ENCODE measurements at regions not wholly inside any gene's neighbourhood (a gene's known extent, or its start where the extent isn't known, plus 50 kb on each side); places are given as distances from the start of the nearest gene placed in this dataset.

GRCh38 chr17:77435272-77436057 lies 294.7 kb downstream of the SEC14L1 start:
- no peak for DNase-seq

- no peak for DNase-seq
These were observed 295.3 kb downstream of the SEC14L1 start for GRCh38 chr17:77436058-77436442.

GRCh38 chr17:77436481-77436880 lies 295.7 kb downstream of the SEC14L1 start:
- no peak for DNase-seq

GRCh38 chr17:77437017-77437416 lies 296.2 kb downstream of the SEC14L1 start:
- no peak for DNase-seq

GRCh38 chr17:77437747-77438146 lies 297.0 kb downstream of the SEC14L1 start:
- no peak for DNase-seq

GRCh38 chr17:77438241-77439188 lies 297.7 kb downstream of the SEC14L1 start:
- no peak for DNase-seq

GRCh38 chr17:77439189-77440018 lies 298.6 kb downstream of the SEC14L1 start:
- no peak for DNase-seq

- DNase-seq = no peak
These were observed 299.8 kb downstream of the SEC14L1 start for GRCh38 chr17:77440560-77440981.

GRCh38 chr17:77441130-77441920 lies 300.6 kb downstream of the SEC14L1 start:
- DNase-seq = no peak

GRCh38 chr17:77441940-77442339 lies 301.2 kb downstream of the SEC14L1 start:
- no peak for DNase-seq

- no peak for DNase-seq
These were observed 302.4 kb downstream of the SEC14L1 start for GRCh38 chr17:77442976-77443747.

GRCh38 chr17:77443748-77444260 lies 303.0 kb downstream of the SEC14L1 start:
- DNase-seq = no peak

- no peak for DNase-seq
These were observed 303.8 kb downstream of the SEC14L1 start for GRCh38 chr17:77444628-77444983.

GRCh38 chr17:77444984-77445759 lies 304.4 kb downstream of the SEC14L1 start:
- DNase-seq = no peak

GRCh38 chr17:77445760-77446532 lies 305.2 kb downstream of the SEC14L1 start:
- DNase-seq = no peak

- DNase-seq = no peak
These were observed 306.3 kb downstream of the SEC14L1 start for GRCh38 chr17:77446940-77447634.

GRCh38 chr17:77449373-77449907 lies 308.7 kb downstream of the SEC14L1 start:
- DNase-seq = no peak

- DNase-seq = no peak
These were observed 309.4 kb downstream of the SEC14L1 start for GRCh38 chr17:77449908-77450741.

Measured in NCI-H774 (cell line).